ENCODE measurements at regions not wholly inside any gene's neighbourhood (a gene's known extent, or its start where the extent isn't known, plus 50 kb on each side); places are given as distances from the start of the nearest gene placed in this dataset.
"Not testable (repeated sequence)": the region's sequence is repeated elsewhere in the genome, so short reads cannot be mapped to it uniquely, and the experiment has no call there.

GRCh38 chr17:14732211-14732610, 431.3 kb downstream of the HS3ST3B1 start:
- Mint-ChIP-seq H3K27me3 (no peaks in the 10 kb centered on the region), H3K9me3 (ENCODE audit: low read depth) (peaks cover 6% of the 10 kb centered on the region)

GRCh38 chr17:14731591-14731990, 430.7 kb downstream of the HS3ST3B1 start:
- Mint-ChIP-seq H3K4me1 (ENCODE audit: low read depth) (peaks cover 2% of the 10 kb centered on the region), H3K9me3 (ENCODE audit: low read depth) (peaks cover 6% of the 10 kb centered on the region), H3K4me3 (ENCODE audit: low read depth) (no peak overlapping the region), H3K27me3 (no peaks in the 10 kb centered on the region), H3K27ac (no peak overlapping the region), H3K36me3 (ENCODE audit: insufficient read depth) (no peaks in the 10 kb centered on the region)
- TF ChIP-seq CTCF (IDR thresholded peaks at IDR 0.05; ENCODE audit: unreplicated experiment): no peak
- DNase-seq (ENCODE audit: low spot score, unreplicated experiment): no peak

More at GRCh38 chr17:14732211-14732610, 431.3 kb downstream of the HS3ST3B1 start:
- Mint-ChIP-seq H3K27ac (no peak overlapping the region), H3K36me3 (ENCODE audit: insufficient read depth) (no peaks in the 10 kb centered on the region), H3K4me1 (ENCODE audit: low read depth) (no peaks in the 10 kb centered on the region), H3K4me3 (ENCODE audit: low read depth) (no peak overlapping the region)
- no peak for TF ChIP-seq CTCF (IDR thresholded peaks at IDR 0.05; ENCODE audit: unreplicated experiment)
- no peak for DNase-seq (ENCODE audit: low spot score, unreplicated experiment)

GRCh38 chr17:14730821-14731220, 429.9 kb downstream of the HS3ST3B1 start:
- no peak for DNase-seq (ENCODE audit: low spot score, unreplicated experiment)
- H3K4me1 Mint-ChIP-seq (ENCODE audit: low read depth): peaks cover 2% of the 10 kb centered on the region
- H3K9me3 Mint-ChIP-seq (ENCODE audit: low read depth): peaks cover 6% of the 10 kb centered on the region
- no peaks in the 10 kb centered on the region for H3K27me3 Mint-ChIP-seq
- no peak overlapping the region for H3K4me3 Mint-ChIP-seq (ENCODE audit: low read depth)
- no peak overlapping the region for H3K27ac Mint-ChIP-seq
- H3K36me3 Mint-ChIP-seq (ENCODE audit: insufficient read depth): no peaks in the 10 kb centered on the region
- no peak for TF ChIP-seq CTCF (IDR thresholded peaks at IDR 0.05; ENCODE audit: unreplicated experiment)

- Mint-ChIP-seq H3K4me3 (ENCODE audit: low read depth) (no peak overlapping the region), H3K27ac (no peak overlapping the region), H3K27me3 (no peaks in the 10 kb centered on the region), H3K36me3 (ENCODE audit: insufficient read depth) (no peaks in the 10 kb centered on the region), H3K4me1 (ENCODE audit: low read depth) (peaks cover 4% of the 10 kb centered on the region), H3K9me3 (ENCODE audit: low read depth) (peaks cover 9% of the 10 kb centered on the region)
- no peak for TF ChIP-seq CTCF (IDR thresholded peaks at IDR 0.05; ENCODE audit: unreplicated experiment)
- no peak for DNase-seq (ENCODE audit: low spot score, unreplicated experiment)
Measured at GRCh38 chr17:14725729-14726128, 424.8 kb downstream of the HS3ST3B1 start.

GRCh38 chr17:14724770-14725169, 423.9 kb downstream of the HS3ST3B1 start:
- Mint-ChIP-seq H3K4me1 (ENCODE audit: low read depth) (peaks cover 6% of the 10 kb centered on the region), H3K9me3 (ENCODE audit: low read depth) (peaks cover 6% of the 10 kb centered on the region), H3K27me3 (no peaks in the 10 kb centered on the region), H3K27ac (no peak overlapping the region), H3K36me3 (ENCODE audit: insufficient read depth) (no peaks in the 10 kb centered on the region), H3K4me3 (ENCODE audit: low read depth) (no peak overlapping the region)
- TF ChIP-seq CTCF (IDR thresholded peaks at IDR 0.05; ENCODE audit: unreplicated experiment): no peak
- no peak for DNase-seq (ENCODE audit: low spot score, unreplicated experiment)

GRCh38 chr17:14723349-14723748, 422.5 kb downstream of the HS3ST3B1 start:
- not testable (repeated sequence) for H3K9me3 Mint-ChIP-seq (ENCODE audit: low read depth); H3K27ac Mint-ChIP-seq; H3K36me3 Mint-ChIP-seq (ENCODE audit: insufficient read depth); H3K4me1 Mint-ChIP-seq (ENCODE audit: low read depth); H3K27me3 Mint-ChIP-seq; DNase-seq (ENCODE audit: low spot score, unreplicated experiment); H3K4me3 Mint-ChIP-seq (ENCODE audit: low read depth)
